Activated CD8-positive, alpha-beta memory T cell treated with anti-CD3 and anti-CD28 coated beads for 1 hour (primary cell): ENCODE measurements at regions not wholly inside any gene's neighbourhood (a gene's known extent, or its start where the extent isn't known, plus 50 kb on each side); places are given as distances from the start of the nearest gene placed in this dataset.

ENCODE experiments used
- DNase-seq, 2 donors: peaks; one replicate each; pipeline ENCODE4 v3.0.0-alpha.2; 2020; ENCODE audit warnings: low read depth in 1 of 2; ENCODE audit errors: extremely low read depth in 1 of 2

DNA sequence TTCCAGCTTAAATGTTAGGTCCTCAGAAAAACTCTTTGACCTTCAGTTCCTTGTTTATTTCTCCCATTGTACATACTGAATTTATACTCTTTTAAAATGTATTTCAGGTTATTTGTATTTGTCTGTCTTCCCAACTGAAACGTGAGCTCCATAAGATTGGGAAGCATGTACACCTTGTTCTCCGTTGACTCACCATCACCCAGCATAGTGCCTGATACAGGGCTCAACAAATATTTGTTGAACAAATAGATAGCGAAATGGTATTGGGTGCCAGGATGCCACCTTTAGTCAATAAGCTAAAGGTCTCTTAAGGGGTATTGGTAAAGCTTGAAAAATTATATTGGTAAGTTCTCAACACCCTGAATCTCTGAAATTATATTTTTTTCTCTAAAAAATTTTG, 1841.3 kb upstream of the CELF4 start:
- no peak for DNase-seq

DNA sequence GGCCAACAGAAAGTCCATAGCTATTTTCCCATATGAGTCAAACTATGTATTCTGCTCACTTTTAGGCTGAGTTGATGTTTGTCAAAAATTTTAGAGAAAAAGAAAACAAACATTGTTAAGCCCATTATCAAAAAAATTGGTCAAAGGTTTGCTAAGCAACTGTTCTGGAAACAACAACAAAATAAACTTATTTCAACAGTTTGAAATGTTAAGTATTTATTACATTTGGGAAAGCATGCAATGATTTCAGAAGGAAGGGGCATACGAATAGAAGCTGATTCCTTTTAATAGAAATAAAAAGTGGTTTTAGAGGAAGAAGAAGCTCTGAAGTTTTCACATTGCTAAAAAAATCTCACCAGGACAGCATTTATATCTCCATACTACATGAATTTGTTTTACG, 1837.5 kb upstream of the CELF4 start:
- no peak for DNase-seq

GRCh38 chr18:39399662-39400061, 1834.1 kb upstream of the CELF4 start:
- no peak for DNase-seq

DNA sequence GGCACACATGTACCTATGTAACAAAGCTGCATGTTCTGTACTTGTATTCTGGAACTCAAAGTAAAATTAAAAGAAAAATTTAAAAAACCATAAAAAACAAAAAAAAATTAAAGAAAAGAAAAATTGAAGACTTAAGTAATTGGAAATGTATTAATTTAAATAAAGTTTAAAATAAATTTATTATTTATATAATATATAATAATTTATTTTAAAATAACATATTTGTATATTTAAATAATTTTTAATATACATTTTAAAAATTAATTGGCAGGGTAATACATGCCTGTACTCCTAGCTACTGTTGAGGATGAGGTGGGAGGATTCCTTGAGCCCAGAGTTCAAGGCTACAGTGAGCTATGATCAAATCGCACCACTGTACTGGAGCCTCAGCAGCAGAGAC, 1830.6 kb upstream of the CELF4 start:
- no peak for DNase-seq

- DNase-seq: no peak
Measured at GRCh38 chr18:39389800-39390379, 1824.3 kb upstream of the CELF4 start.

GRCh38 chr18:39380866-39381265, 1815.3 kb upstream of the CELF4 start:
- no peak for DNase-seq

GRCh38 chr18:39380186-39380725, 1814.7 kb upstream of the CELF4 start:
- DNase-seq: no peak

GRCh38 chr18:39375066-39375465, 1809.5 kb upstream of the CELF4 start:
- DNase-seq: no peak

DNA sequence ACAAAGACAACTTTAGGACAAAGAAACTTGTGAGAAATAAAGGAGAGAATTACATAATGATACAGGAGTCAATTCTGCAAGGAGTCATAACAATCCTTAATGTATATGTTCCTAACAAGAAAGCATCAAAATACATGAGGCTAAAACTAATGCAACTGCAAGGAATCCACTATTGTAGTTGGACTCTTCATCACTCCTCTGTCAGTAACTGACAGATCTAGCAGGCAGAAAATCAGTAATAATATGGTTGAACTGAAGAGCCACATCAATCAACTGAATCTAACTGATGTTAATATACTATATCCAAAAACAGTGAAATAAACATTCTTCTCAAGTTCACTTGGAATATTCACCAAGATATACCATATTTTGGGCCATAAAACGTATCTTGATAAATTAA, 1806.4 kb upstream of the CELF4 start:
- no peak for DNase-seq

GRCh38 chr18:39366656-39367055, 1801.1 kb upstream of the CELF4 start:
- DNase-seq: no peak

- DNase-seq: no peak
Measured at GRCh38 chr18:39365836-39366485, 1800.4 kb upstream of the CELF4 start.

- DNase-seq: no peak
Measured at GRCh38 chr18:39360072-39360471, 1794.5 kb upstream of the CELF4 start.

DNA sequence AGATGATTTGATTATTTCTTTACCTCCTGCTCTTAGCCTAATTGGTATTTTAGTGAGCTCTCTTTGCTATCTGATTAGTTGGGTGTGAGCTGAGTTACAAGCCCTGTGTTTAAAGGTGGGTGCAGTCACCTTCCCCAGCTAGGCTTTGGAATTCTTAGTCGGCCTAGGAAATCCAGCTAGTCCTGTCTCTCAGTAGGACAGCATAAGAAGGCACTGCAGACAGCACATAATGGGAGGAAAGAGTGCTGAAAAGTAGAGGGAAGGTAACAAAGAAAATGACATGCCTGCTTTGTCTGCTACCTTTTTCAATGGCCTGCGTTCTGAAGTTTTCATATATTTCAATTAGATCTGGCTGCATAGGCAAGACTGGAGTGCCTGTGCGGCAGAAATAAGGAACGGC, 1794.0 kb upstream of the CELF4 start:
- no peak for DNase-seq

DNA sequence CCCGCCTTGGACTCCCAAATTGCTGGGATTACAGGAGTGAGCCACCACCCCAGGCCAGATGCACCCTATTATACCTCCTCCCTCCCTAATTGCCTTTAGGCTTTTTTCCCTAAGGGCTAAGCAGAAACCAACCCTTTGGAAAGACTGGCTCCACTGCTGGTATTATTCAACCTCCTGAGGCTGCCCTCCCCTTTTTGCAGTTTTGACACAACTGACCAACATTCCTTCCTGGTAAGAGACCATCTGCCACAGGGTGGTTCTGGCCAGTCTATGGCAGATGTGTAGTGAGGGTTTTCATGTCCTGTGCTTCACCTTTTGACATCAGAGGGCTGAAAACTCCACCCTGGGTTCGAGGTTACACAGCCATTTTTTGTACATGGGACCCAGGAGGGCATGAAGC, 1785.3 kb upstream of the CELF4 start:
- DNase-seq: no peak

GRCh38 chr18:39349801-39350200, 1784.2 kb upstream of the CELF4 start:
- no peak for DNase-seq

DNA sequence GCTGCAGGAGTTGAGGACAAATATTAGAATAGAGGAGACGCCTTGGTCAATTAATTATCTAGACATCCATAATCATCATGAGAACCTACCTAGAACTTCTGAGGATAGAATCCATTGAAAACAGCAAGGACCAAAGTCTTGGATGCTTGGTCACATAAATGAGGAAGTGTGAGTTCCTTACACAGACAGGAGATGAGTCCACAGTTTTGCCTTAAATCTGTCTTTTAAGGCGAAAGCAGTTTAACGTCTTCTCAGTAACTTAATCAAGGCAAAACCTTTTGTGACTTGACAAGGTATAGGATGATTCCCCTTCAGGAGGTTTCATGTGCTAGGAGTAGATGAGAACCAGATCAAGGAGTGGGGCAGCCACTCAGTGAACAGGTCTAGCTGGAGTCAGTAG, 1783.2 kb upstream of the CELF4 start:
- no peak for DNase-seq

DNA sequence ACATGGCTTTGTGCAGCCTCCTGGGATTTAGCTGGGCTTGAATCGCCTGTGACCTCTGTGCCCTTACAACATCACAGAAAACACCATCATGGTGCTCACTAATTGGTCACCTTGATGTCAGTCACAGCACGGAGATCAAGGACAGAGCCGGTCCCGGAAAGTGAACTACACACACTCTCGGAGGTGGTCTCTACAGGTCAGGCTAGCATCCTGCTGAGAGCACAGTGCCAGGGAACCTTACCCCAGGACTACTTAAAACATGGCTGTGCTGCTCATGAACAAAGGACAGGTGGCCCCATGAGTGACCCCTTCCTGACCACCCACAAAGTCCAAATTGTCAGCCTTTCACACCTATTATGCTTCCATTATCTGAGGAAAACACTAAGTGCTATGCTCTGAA, 1782.1 kb upstream of the CELF4 start:
- no peak for DNase-seq

GRCh38 chr18:39346916-39347315, 1781.3 kb upstream of the CELF4 start:
- DNase-seq: no peak

GRCh38 chr18:39345321-39345720, 1779.7 kb upstream of the CELF4 start:
- DNase-seq: no peak

GRCh38 chr18:39344487-39344886, 1778.9 kb upstream of the CELF4 start:
- DNase-seq: no peak

GRCh38 chr18:39341129-39341528, 1775.5 kb upstream of the CELF4 start:
- no peak for DNase-seq

- no peak for DNase-seq
Measured at GRCh38 chr18:39340418-39340817, 1774.8 kb upstream of the CELF4 start.
